Suprapubic skin (tissue), 3 donors: ENCODE measurements at regions not wholly inside any gene's neighbourhood (a gene's known extent, or its start where the extent isn't known, plus 50 kb on each side); places are given as distances from the start of the nearest gene placed in this dataset.

Experiments
- EP300 ChIP-seq: sonication (generic); formaldehyde crosslinking; IDR thresholded peaks from one replicate; pipeline ENCODE4 v1.6.1; 2017; ENCODE audit warnings: antibody characterized with exemption
- POLR2A ChIP-seq, 2 donors: fragments of 450-650 bp; IDR thresholded peaks; one replicate each; pipeline ENCODE4 v1.6.1; 2017; ENCODE audit warnings: antibody characterized with exemption in 2 of 2, mild to moderate bottlenecking in 2 of 2, moderate library complexity in 2 of 2
- TF ChIP-seq, protein P1 (sequence below), 2 donors: fragments of 200-600 bp in 1 of 2; fragments of 450-650 bp in 1 of 2; sonication (generic) in 1 of 2; IDR thresholded peaks; one replicate each; pipeline ENCODE4 v1.5.1; 2016 to 2019; ENCODE audit warnings: antibody characterized with exemption in 2 of 2, mild to moderate bottlenecking in 1 of 2, moderate library complexity in 1 of 2

DNA sequence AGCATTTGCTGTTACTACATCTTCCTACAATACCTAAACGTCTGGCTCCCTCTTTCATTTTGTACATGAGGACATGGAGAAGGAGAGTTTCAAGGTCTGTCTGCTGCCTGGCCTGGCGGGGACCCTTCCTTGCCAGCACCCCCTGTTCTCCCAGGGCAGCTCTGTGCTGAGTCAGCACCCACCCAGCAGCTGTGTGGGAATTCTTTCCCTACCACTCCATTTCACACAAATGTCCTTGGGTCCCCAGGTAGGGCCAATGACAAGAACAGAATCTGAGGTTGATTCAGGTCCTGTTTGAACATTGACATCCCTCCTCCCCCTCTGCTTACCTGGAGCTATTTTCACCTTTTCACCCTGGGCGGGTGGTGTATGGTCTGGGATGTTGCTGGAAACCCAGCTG lies 129.9 kb upstream of the ITGA6 start:
- TF ChIP-seq, protein P1, sequence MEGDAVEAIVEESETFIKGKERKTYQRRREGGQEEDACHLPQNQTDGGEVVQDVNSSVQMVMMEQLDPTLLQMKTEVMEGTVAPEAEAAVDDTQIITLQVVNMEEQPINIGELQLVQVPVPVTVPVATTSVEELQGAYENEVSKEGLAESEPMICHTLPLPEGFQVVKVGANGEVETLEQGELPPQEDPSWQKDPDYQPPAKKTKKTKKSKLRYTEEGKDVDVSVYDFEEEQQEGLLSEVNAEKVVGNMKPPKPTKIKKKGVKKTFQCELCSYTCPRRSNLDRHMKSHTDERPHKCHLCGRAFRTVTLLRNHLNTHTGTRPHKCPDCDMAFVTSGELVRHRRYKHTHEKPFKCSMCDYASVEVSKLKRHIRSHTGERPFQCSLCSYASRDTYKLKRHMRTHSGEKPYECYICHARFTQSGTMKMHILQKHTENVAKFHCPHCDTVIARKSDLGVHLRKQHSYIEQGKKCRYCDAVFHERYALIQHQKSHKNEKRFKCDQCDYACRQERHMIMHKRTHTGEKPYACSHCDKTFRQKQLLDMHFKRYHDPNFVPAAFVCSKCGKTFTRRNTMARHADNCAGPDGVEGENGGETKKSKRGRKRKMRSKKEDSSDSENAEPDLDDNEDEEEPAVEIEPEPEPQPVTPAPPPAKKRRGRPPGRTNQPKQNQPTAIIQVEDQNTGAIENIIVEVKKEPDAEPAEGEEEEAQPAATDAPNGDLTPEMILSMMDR (IDR thresholded peaks at IDR 0.05): no peak
- TF ChIP-seq POLR2A (IDR thresholded peaks at IDR 0.05): no peak
- no peak for TF ChIP-seq EP300
